Embryonic facial prominence (tissue), 1 donor: ENCODE measurements at regions not wholly inside any gene's neighbourhood (a gene's known extent, or its start where the extent isn't known, plus 50 kb on each side); places are given as distances from the start of the nearest gene placed in this dataset.
A peak's percentile ranks its signal among the peaks of the same experiment; 100 is the strongest.
"Not testable (repeated sequence)": the region's sequence is repeated elsewhere in the genome, so short reads cannot be mapped to it uniquely, and the experiment has no call there.

Source experiments
- DNase-seq: peaks from one replicate; pipeline ENCODE4 v3.0.0-alpha.2; 2016; ENCODE audit errors: extremely low spot score

- no peak for DNase-seq
Measured at GRCh38 chr13:90787007-90787406, 560.5 kb upstream of the MIR17HG start.

DNA sequence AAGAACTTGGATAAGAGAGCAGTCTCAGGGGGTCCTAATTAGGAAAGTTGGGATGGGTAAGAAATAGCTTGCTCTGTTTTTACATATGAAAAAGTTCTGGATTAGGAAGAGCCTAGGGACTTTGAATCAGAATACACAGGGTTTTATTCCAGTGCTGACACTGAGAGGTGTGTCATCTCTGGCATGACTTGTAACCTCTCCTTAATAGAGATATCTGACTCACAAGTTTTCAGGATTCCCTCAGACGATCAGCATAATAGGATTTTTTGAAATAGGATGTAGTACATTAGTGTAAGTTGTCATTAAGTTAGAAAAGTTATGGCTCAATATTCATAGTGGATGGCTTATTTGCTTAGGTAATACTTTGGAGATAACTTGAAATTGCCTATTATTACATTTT lies 555.2 kb upstream of the MIR17HG start:
- DNase-seq = no peak

DNA sequence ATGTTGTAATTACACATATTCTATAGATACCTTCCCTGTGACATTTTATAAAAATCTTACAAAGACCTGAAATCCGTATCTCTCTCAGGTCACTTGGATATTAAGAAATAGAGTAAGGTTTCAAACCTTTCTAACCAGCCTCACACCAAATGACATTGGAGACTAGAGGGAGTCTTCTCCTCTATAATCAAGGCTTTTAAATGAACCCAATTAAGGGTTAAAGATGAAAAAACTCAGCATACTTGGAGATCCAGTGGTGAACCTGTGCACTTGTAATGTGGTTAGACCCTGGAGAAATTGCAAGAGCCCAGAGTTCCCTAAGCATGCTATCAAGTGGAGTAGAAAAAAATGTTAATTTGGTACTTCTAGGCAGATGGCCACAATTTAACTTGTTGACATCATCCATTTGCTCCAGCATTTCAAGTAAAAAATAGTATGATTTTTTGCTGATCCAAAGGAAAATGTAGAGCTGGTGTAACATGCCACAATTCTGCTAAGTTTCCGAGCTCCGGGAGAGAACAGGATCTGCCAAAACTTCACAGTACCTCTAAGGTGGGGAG lies 554.1 kb upstream of the MIR17HG start:
- peak; percentile 23 for DNase-seq

DNA sequence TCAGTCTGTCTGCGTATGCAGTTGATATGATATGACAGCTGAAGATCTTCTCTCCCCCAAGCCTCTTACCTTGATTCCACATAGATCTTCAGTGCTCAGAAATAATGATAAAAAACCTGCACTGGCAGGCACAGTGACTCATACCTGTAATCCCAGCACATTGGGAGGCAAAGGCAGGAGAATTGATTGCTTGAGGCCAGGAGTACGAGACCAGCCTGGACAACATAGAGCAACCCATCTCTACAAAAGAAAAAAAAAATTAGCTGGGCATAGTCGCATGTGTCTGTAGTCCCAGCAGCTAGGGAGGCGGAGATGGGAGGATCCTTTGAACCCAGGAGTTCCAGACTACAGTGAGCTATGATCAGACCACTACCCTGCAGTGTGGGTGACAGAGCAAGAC lies 551.0 kb upstream of the MIR17HG start:
- DNase-seq = no peak

DNA sequence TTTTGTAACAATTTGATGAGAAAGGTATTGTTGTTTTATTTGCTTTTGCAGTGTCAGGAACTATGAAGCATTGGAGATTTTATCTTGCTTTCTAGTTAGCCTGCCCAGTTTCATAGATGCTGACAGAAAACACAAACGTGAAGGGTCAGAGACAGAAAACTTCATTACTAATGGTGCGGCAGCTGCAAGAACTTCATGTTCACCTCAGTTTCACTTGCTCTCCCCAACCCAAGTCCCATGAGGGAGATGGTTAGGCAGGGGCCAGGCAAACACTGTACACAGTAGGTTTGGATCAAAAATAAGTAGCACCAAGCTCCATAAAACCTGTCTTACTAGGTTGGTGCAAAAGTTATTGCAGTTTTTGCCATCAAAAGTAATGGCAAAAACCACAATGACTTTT lies 550.2 kb upstream of the MIR17HG start:
- no peak for DNase-seq

DNA sequence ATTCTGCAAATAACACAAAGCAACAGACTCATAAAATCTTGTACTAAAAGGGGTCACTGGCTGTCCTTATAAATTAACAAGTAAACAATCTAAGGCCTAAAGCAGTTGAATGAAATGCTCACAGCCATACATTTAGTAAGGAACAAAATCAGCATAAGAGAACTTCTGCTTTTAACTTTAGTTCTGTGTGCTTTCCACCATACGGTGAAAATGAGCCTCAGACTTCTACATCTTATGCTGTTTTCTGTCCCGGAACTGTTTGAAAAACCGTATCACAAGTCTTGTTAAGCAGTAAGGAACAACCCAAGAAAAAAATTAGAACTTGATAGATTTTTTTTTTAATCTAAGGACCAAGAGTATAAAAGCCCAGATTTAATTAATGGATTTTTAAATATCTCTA lies 549.1 kb upstream of the MIR17HG start:
- DNase-seq = no peak

DNA sequence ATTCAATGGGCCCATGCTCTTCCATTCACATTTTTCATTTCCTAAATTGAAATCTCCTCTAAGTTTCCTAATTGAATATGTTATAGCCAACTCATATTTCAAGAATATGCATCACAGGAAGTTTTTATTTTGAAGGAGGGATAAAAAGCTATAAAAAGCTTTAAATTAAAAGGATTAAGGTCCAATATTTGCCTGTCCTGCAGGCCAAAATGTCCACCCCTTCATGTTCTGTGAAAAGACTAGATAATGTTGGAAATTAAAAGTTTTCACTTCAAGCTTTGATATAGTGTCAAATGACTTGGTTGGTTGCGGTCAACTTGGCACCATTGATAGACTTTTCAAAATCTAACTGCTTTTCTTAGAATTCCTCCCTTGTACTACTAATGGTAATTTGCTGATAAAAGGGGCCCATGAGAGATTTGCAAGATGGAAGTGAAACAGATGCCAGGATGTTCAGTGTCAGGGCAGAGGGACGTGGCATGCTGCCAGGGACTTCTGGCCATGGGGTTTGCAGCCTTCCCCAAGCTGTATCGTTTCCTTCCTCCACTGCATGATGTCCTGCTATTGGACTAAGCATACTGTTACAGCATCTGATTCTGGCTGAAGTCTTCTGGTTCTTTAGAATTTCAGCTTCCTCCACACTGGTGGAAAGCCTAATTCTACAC lies 547.3 kb upstream of the MIR17HG start:
- DNase-seq = no peak

DNA sequence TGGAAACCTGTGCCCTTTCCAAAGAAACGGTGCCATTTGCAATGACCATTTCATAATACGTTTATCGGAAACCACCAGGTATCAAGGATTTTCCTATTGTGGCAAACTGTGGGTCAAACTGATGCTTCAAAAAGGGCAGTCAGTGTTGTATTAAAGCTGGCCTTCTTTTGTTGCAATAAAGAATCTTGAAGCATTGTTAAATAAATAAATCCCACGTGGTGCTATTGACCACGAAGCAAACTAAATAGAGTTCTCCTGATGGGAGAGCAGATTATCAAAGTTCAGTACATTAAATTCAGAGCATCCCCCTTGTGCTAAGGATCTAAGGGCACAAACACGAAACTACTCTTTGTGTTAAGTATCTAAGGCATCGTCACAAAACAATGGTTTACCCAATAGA lies 545.9 kb upstream of the MIR17HG start:
- DNase-seq = no peak

- no peak for DNase-seq
Measured at GRCh38 chr13:90803210-90803609, 544.3 kb upstream of the MIR17HG start.

GRCh38 chr13:90806016-90806615 lies 541.4 kb upstream of the MIR17HG start:
- DNase-seq = no peak

DNA sequence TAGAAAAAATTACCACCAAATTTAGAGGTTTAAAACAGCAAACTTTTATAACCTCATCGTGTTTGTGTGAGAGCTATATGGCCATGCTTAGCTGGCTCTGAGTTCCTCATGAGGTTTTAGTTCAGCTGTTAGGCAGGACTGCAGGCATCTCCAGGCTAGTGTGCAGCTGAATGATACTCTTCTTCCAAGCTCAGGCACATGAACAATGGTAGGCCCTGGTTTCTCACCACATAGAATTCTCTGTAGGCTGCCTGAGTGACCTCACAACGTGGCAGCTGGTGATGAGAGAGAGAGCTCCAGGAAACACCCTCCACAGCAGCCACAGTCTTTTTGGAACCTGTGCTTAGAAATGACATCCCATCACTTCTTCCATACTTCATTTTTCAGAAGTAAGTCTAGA lies 540.6 kb upstream of the MIR17HG start:
- DNase-seq = no peak

GRCh38 chr13:90808838-90809237 lies 538.6 kb upstream of the MIR17HG start:
- DNase-seq = no peak

DNA sequence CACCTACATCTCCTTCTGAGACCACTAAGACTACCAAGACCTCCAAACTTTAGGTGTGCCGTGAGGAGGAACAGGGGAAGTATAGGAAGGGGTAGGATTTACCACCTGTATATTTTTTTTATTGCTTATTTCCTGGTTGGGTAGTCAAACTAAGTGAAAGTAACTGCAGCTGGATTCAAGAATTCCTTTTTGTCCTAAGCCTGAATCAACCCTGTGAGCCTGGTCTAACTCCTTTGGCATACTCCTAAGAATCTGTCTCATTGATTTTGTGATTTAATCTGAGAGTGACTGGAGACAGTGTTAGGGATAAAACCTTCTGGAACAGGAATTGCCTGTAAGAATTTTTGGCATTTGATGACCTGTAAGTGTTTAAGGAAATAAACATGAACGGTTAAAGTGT lies 523.5 kb upstream of the MIR17HG start:
- no peak for DNase-seq

DNA sequence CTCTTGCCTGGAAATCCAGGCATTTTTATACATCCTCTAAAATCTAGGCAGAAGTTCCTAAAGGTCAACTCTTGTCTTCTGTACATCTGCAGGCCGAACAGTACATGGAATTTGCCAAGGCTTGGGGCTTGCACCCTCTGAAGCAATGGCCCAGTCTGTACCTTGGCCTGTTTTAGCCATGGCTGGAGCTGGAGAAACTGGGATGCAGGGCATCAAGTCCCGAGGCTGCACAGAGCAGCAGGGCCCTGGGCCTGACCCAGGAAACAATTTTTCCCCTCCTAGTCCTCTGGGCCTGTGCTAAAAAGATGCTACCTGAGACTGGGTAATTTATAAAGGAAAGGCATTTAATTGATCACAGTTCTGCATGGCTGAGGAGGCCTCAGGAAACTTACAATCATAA lies 520.8 kb upstream of the MIR17HG start:
- DNase-seq = no peak

DNA sequence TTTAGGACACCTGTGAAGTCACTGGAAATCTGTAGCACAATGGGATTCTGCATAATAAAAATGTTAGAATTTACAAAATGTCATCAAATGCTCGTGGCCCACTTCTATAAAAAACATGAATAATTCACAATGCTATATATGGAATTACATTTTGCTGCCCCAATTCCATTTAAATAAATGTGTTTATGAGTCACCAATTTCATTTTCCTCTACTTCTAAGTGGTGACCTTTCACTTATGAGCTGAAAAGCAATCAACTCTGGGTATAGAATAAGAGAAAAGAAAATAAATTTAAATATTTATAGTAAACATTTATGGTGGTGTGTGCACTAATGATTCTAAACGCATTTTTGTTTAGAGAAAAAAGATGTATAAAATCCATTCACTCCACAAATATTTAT lies 516.7 kb upstream of the MIR17HG start:
- DNase-seq = no peak

DNA sequence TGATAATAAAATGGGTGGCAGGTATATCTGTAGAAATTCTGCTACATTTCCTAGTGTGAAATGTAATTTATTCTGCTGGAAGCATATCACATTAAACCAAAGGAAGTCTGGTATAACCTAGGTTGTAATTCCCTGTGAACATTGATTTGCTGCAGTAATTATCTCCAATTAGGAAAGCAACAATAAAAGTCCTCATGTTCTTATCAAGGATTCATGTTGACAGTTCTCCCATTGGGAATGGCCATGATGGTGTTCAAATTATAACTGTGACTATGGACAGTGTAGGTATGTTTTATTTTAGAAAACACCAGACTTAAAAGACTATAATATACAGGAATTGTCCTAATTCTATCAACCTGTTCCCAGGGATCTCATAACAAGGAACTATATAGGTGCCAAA lies 513.5 kb upstream of the MIR17HG start:
- DNase-seq = no peak

DNA sequence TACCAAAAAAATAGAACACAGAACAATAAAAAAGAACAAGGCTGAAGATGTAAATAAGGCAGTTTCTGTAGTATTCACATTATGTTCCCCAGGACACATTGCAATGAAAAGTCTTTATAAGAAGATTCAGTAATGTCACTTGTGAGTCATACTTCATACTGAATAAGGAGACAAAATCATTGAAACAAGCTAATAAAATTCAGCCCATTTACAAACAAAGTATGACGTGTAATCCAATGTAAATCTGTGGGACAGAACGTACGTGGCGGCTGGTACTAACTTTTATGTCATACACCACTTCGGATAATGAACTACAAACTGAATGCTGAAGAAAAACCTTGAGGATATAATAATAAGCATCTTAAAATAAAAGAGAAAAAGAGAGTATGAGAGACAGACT lies 512.8 kb upstream of the MIR17HG start:
- DNase-seq = no peak

- DNase-seq = no peak
Measured at GRCh38 chr13:90835826-90836225, 511.7 kb upstream of the MIR17HG start.

DNA sequence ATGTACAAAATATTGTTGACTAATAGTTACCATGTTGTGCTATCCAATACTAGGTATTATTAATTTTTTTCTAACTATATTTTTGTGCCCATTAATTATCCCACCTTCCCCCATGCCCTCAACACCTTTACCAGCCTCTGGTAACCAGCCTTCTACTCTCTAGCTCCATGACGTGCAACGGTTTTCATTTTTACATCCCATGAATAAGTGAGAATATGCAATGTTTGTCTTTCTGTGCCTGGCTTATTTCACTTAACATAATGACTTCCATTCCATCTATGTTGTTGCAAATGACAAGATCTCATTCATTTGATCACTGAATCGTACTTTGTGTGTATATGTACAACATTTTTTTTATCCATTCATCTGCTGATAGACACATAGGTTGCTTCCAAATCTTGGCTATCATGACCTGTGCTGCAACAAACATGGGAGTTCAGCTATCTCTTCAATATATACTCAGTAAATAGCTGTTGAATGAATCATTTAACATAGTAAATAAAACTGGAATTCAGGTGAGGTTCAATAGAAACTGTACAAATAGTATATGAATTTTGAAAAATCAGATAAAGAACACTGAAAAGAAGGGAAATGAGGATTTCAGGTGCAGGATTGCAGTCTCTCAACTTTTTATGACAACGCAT lies 509.0 kb upstream of the MIR17HG start:
- no peak for DNase-seq

DNA sequence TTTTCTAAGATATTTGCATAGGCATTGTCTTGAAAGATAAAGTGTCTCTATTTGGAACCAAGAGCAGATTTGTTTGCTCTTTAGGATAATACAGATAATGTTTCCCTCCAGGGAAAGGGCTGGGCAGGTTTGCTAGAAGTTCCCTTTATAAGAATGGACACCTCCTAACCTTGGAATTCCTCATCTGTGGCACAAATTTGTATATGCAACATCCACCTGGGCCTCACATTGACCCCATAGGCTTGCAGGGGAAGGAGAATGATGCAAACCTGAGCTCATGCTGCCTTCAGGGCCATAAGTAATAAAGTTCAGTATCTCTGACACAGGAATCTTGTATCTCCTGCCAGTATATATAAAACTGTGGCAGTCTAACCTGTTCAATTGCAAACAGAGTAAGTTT lies 508.4 kb upstream of the MIR17HG start:
- DNase-seq = no peak

GRCh38 chr13:90846936-90847335 lies 500.6 kb upstream of the MIR17HG start:
- DNase-seq = no peak

- not testable (repeated sequence) for DNase-seq
Measured at GRCh38 chr13:90853666-90854065, 493.8 kb upstream of the MIR17HG start.

DNA sequence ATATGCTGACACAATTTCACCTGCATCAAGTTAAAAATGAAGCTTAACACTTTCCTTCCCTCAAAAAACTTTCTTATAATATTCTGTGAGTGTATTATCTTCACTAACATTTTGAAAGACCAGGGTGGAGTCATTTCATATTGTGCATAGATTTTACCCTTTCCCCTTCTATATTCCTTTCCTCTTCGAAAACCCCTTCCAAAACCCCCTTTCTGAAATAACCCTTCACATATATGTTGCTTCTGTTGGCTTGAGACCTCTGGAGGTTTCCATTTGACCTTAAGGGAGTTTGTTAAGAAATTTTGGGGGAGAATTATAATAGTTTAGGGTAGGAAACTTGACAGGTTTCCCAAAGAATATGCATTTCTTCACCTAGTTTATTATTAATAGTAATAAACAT lies 489.6 kb upstream of the MIR17HG start:
- no peak for DNase-seq
